ENCODE measurements at regions not wholly inside any gene's neighbourhood (a gene's known extent, or its start where the extent isn't known, plus 50 kb on each side); places are given as distances from the start of the nearest gene placed in this dataset.

DNA sequence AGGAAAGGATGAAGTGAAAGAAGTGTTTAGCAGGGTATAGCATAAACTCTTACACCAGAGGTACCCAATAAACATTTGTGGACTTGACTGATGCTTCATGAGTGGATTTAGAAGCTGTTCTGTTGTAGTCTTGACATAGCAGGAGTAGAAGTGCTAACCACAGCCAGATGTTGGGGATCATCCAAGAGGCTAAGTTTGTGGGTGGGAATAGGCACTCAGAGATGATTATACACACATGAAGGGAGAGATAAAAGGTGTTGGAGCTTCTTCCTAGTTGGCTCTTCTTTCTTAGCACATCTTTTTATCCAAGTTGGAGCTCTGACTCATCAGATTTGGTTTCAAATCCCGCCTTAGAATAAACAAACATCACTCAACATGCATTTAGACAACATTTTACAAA lies 166.7 kb upstream of the E2F7 start:
- ATAC-seq, result no peak
- TF ChIP-seq FUS (optimal IDR thresholded peaks at IDR 0.05; ENCODE audit: low read depth, low read length) (no peak), MAFF (IDR thresholded peaks at IDR 0.05; ENCODE audit: low read length) (no peak), ZNF436 (CRISPR knock-in tag; IDR thresholded peaks at IDR 0.05) (no peak), HIVEP1 (CRISPR knock-in tag; IDR thresholded peaks at IDR 0.05) (no peak), PPARD (CRISPR knock-in tag; IDR thresholded peaks at IDR 0.05) (no peak), KDM2B (CRISPR knock-in tag; IDR thresholded peaks at IDR 0.05) (no peak), FOSL1 (tag; conservative IDR thresholded peaks at IDR 0.05) (no peak), ZNF507 (tag; conservative IDR thresholded peaks at IDR 0.05) (no peak), GABPB1 (CRISPR knock-in tag; IDR thresholded peaks at IDR 0.05) (no peak), MLX (CRISPR knock-in tag; conservative IDR thresholded peaks at IDR 0.05) (no peak), NELFE (IDR thresholded peaks at IDR 0.05; ENCODE audit: insufficient read depth, insufficient read length) (no peak), PTRF (tag; IDR thresholded peaks at IDR 0.05) (no peak), BRF1 (IDR thresholded peaks at IDR 0.05; ENCODE audit: borderline replicate concordance, extremely low read depth, insufficient read length) (no peak), PHTF2 (CRISPR knock-in tag; IDR thresholded peaks at IDR 0.05) (no peak), MTA3 (IDR thresholded peaks at IDR 0.05; ENCODE audit: borderline replicate concordance) (no peak), ZBED1 (IDR thresholded peaks at IDR 0.05) (no peak), ZNF224 (CRISPR knock-in tag; IDR thresholded peaks at IDR 0.05) (no peak)
- TF ChIP-seq, protein P1, sequence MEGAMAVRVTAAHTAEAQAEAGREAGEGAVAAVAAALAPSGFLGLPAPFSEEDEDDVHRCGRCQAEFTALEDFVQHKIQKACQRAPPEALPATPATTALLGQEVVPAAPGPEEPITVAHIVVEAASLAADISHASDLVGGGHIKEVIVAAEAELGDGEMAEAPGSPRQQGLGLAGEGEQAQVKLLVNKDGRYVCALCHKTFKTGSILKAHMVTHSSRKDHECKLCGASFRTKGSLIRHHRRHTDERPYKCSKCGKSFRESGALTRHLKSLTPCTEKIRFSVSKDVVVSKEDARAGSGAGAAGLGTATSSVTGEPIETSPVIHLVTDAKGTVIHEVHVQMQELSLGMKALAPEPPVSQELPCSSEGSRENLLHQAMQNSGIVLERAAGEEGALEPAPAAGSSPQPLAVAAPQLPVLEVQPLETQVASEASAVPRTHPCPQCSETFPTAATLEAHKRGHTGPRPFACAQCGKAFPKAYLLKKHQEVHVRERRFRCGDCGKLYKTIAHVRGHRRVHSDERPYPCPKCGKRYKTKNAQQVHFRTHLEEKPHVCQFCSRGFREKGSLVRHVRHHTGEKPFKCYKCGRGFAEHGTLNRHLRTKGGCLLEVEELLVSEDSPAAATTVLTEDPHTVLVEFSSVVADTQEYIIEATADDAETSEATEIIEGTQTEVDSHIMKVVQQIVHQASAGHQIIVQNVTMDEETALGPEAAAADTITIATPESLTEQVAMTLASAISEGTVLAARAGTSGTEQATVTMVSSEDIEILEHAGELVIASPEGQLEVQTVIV (CRISPR knock-in tag; IDR thresholded peaks at IDR 0.05; ENCODE audit: borderline replicate concordance), result no peak
- H4K20me1 ChIP-seq (replicated peaks; ENCODE audit: control insufficient read depth, insufficient read depth, low read length), result no peaks in the 10 kb centered on the region
- H3K4me2 ChIP-seq (ENCODE audit: insufficient read depth, low read length), result no peak overlapping the region
- no TSS peak for BruUV-seq (replicated peaks)
- H3K27me3 ChIP-seq (ENCODE audit: control insufficient read depth in 2 of 2, insufficient read depth in 2 of 2, low read length in 2 of 2), result no peaks in the 10 kb centered on the region
- no peaks in the 10 kb centered on the region for H3K79me2 ChIP-seq (ENCODE audit: control insufficient read depth, insufficient read depth, low read length)
- H3K36me3 ChIP-seq (ENCODE audit: control insufficient read depth, insufficient read depth, low read length), result no peaks in the 10 kb centered on the region
- no peaks in the 10 kb centered on the region for H3K9me3 ChIP-seq (replicated peaks; ENCODE audit: control insufficient read depth, insufficient read depth, low read depth, low read length)
- intact Hi-C loops (cut with micrococcal nuclease) (no loop called here), in situ Hi-C loops (cut with MboI) (no loop called here)
- CTCF ChIA-PET (ENCODE audit: low intra/inter-chr PET ratio), result no interaction called here
- POLR2A ChIA-PET, result no interaction called here
- DNase-seq (ENCODE audit: extremely low read depth in 1 of 4, low spot score in 3 of 4), result no peak
- H3K4me1 ChIP-seq (replicated peaks in 1 of 2; ENCODE audit: control insufficient read depth in 2 of 2, insufficient read depth in 2 of 2, low read length in 2 of 2), result no peaks in the 10 kb centered on the region
- 0% methylated on average over 1 of the region's 1 CpG for WGBS (ENCODE audit: insufficient coverage, low coverage, missing lambda C conversion rate)
- H2AFZ ChIP-seq (ENCODE audit: low read depth, low read length), result no peak overlapping the region
- H3K27ac ChIP-seq (ENCODE audit: extremely low read depth, low read depth, low read length), result no peak overlapping the region
- no peak overlapping the region for H3K4me3 ChIP-seq
- FAIRE-seq, result no peak
- H3K9ac ChIP-seq (ENCODE audit: insufficient read depth in 1 of 2, low read depth in 2 of 2, low read length in 2 of 2), result no peak overlapping the region
- H3K9me1 ChIP-seq (ENCODE audit: control insufficient read depth, insufficient read depth, low read length), result no peaks in the 10 kb centered on the region
